ENCODE measurements at regions not wholly inside any gene's neighbourhood (a gene's known extent, or its start where the extent isn't known, plus 50 kb on each side); places are given as distances from the start of the nearest gene placed in this dataset.

DNA sequence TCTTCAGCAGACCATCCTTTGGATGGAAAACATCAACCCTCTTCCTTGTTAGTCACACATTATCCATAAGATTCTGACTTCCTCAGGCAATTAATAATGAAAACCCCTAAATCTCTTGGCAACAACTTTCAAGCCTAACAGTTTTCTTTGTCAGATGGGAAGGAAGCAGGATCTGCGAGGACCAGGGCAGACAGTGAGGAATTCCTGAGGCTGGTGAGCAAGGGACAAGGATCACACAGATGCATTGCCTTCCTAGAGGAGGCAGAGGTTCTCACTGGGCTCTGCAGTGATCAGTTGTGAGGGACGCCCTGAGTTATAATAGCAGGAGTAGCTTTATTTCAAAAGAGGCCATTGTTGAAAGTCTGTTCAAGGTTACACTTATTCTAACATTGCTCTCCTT lies 195.4 kb downstream of the SLIT2 start:
- no peak for ATAC-seq
- Histone ChIP-seq H3K9me3 (no peaks in the 10 kb centered on the region), H3K27ac (no peak overlapping the region), H3K36me3 (no peaks in the 10 kb centered on the region), H3K4me3 (no peak overlapping the region), H3K27me3 (no peaks in the 10 kb centered on the region), H3K4me1 (peaks cover 6% of the 10 kb centered on the region)
- TF ChIP-seq, protein P1, sequence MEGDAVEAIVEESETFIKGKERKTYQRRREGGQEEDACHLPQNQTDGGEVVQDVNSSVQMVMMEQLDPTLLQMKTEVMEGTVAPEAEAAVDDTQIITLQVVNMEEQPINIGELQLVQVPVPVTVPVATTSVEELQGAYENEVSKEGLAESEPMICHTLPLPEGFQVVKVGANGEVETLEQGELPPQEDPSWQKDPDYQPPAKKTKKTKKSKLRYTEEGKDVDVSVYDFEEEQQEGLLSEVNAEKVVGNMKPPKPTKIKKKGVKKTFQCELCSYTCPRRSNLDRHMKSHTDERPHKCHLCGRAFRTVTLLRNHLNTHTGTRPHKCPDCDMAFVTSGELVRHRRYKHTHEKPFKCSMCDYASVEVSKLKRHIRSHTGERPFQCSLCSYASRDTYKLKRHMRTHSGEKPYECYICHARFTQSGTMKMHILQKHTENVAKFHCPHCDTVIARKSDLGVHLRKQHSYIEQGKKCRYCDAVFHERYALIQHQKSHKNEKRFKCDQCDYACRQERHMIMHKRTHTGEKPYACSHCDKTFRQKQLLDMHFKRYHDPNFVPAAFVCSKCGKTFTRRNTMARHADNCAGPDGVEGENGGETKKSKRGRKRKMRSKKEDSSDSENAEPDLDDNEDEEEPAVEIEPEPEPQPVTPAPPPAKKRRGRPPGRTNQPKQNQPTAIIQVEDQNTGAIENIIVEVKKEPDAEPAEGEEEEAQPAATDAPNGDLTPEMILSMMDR (IDR thresholded peaks at IDR 0.05) = no peak
- intact Hi-C loops (cut with DNase I) = no loop called here
- no peak for DNase-seq

DNA sequence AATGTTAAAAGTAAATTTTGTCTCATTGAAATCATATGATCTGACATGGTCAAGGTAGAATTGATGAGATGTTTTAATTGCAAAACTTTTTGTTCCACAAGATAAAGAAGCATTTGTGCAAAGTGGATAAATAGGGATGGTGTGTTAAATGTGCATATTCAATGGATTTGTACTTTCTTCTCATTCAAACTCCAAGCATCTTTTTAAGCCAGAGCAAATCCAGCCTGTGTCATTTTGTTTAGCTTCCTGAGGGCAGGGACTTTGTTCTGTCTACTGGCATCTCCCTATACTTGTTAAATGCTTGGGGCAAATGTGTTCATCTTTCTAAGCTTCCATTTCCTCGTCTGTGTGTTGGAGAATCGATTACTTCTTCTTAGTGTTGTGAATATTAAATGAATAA lies 200.3 kb downstream of the SLIT2 start:
- Histone ChIP-seq H3K9me3 (no peaks in the 10 kb centered on the region), H3K4me3 (no peak overlapping the region), H3K27me3 (no peaks in the 10 kb centered on the region), H3K36me3 (no peaks in the 10 kb centered on the region), H3K27ac (no peak overlapping the region), H3K4me1 (no peaks in the 10 kb centered on the region)
- intact Hi-C loops (cut with DNase I) = no loop called here
- TF ChIP-seq, protein P1 (IDR thresholded peaks at IDR 0.05) = no peak
- ATAC-seq (no peak), DNase-seq (no peak)

DNA sequence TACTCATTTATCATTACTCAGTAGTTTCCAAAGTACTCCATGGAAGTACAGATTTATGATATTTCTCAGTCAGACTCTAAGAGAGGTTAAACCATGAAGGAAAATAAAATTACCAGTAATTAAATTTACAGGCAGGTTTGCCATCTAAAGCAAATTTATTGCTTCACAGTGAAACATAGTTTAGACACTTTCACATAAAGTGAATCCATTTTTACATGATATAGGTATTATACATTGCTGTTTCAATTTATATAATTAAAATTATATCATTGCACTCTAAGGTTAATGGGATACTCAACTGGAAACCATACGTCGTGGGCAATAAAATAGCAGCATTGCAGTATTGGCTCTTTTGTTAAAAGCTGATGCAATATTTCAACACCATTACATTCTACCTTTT lies 202.8 kb downstream of the SLIT2 start:
- Histone ChIP-seq H3K36me3 (no peaks in the 10 kb centered on the region), H3K27me3 (no peaks in the 10 kb centered on the region), H3K4me3 (no peak overlapping the region), H3K4me1 (no peaks in the 10 kb centered on the region), H3K9me3 (no peaks in the 10 kb centered on the region), H3K27ac (no peak overlapping the region)
- TF ChIP-seq, protein P1 (IDR thresholded peaks at IDR 0.05) = no peak
- intact Hi-C loops (cut with DNase I) = no loop called here
- ATAC-seq (no peak), DNase-seq (no peak)

DNA sequence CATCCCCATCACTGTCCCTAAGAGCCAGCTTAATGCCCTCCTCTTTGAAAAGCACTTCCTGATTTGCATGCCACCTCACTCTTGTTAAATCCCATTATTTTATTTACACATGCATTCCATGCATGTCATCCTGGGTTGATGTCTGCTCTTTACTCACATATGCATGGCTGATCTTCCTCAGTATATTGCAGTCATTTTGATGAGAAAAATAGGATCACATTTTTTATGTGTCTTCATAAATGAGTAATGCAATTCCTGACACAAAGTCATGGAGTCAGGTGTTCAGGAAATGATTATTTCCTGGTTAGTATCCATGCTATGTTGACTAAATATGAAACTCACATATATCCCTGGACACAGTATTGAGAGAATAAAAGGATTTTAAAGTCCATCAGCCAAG lies 204.7 kb downstream of the SLIT2 start:
- ATAC-seq (no peak), DNase-seq (no peak)
- Histone ChIP-seq H3K9me3 (no peaks in the 10 kb centered on the region), H3K4me3 (no peak overlapping the region), H3K27me3 (no peaks in the 10 kb centered on the region), H3K27ac (no peak overlapping the region), H3K36me3 (no peaks in the 10 kb centered on the region), H3K4me1 (no peaks in the 10 kb centered on the region)
- TF ChIP-seq, protein P1 (IDR thresholded peaks at IDR 0.05) = no peak
- intact Hi-C loops (cut with DNase I) = no loop called here

DNA sequence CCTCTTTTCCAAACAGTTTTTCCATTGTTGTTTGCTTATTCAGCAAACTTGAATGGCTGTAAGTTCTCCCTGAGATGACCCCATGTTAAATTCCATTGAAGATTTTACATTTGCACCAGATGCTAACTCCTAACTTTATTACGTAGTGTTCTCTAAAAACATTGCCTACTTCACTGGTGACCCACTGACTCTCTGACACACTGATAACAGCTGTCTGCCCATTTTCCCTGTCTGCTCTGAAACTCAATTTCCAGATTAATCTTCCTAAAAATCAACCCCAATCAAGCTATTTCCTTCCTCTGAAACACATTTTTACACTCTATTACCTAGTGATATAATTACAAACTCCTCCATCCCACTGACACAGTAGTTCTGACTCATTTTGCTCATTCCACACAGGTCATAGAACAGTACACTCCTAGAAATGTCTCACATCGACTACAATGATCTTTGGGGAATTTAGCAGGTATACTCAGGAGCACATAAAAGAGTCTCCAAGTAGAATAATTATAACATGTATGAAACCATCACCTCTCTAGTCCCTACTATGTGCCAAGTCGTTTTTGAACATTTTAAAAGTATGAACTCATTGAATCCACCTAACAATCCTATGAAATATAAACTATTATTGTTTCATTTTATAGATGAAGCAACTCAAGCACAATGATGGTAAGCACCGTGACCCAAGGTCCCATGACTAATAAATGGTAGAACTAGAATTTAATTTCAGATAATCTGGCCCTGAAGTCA lies 210.9 kb downstream of the SLIT2 start:
- intact Hi-C loops (cut with DNase I) = no loop called here
- H3K4me3 ChIP-seq = no peak overlapping the region
- H3K9me3 ChIP-seq = no peaks in the 10 kb centered on the region
- DNase-seq = no peak
- H3K27me3 ChIP-seq = no peaks in the 10 kb centered on the region
- ATAC-seq = no peak
- TF ChIP-seq, protein P1 (IDR thresholded peaks at IDR 0.05) = no peak
- no peak overlapping the region for H3K27ac ChIP-seq
- no peaks in the 10 kb centered on the region for H3K4me1 ChIP-seq
- H3K36me3 ChIP-seq = no peaks in the 10 kb centered on the region

DNA sequence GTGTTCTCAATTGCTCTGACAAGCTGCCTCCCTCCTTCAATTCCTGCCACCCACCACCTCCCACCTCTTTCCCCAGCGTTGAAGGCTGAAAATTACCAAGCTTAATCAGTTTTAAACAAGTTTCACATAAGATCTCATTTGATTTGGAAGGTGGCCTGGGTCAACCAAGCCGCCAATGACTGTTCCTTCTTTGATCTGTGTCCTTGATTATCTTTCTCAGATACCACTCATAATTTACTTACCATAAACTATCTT lies 211.4 kb downstream of the SLIT2 start:
- TF ChIP-seq, protein P1 (IDR thresholded peaks at IDR 0.05) = no peak
- DNase-seq (no peak), ATAC-seq (no peak)
- no peaks in the 10 kb centered on the region for H3K9me3 ChIP-seq
- H3K36me3 ChIP-seq = no peaks in the 10 kb centered on the region
- no peak overlapping the region for H3K27ac ChIP-seq
- no peaks in the 10 kb centered on the region for H3K4me1 ChIP-seq
- intact Hi-C loops (cut with DNase I) = no loop called here
- no peaks in the 10 kb centered on the region for H3K27me3 ChIP-seq
- H3K4me3 ChIP-seq = no peak overlapping the region
